ENCODE measurements at regions not wholly inside any gene's neighbourhood (a gene's known extent, or its start where the extent isn't known, plus 50 kb on each side); places are given as distances from the start of the nearest gene placed in this dataset.

GRCh38 chr5:68519143-68519542 is 303.6 kb downstream of the PIK3R1 start (continued):
- no peak for TF ChIP-seq FIP1L1 (IDR thresholded peaks at IDR 0.05; ENCODE audit: low read depth, low read length, poor library complexity, severe bottlenecking)
- TF ChIP-seq SMAD2 (IDR thresholded peaks at IDR 0.05; ENCODE audit: low read depth, low read length): no peak
- no peak for TF ChIP-seq FOXA3 (CRISPR knock-in tag; conservative IDR thresholded peaks at IDR 0.05 in 1 of 2, IDR thresholded peaks at IDR 0.05 in 1 of 2)

DNA sequence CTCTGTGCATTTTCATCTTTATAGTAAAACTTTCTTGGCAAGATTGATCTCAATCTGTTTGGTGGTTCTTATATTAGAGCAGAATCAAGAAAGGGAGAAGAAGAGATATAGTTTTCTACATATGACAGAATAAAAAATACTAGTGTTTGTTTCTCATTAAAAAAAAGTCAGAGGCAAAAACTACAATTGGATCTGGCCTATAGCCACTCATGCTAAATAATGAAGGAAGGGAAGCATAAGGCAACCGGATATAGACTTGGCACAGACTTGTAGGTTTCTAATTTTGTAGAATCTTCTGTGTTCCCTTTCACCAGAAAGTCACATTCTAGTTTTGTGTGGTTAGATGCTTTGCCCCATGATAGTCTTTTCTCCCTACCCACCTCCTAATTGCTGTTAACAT is 306.2 kb downstream of the PIK3R1 start:
- H3K4me3 ChIP-seq: no peak overlapping the region
- 0% methylated on average over 1 of the region's 1 CpG for WGBS (ENCODE audit: insufficient coverage, low coverage, missing lambda C conversion rate)
- no peaks in the 10 kb centered on the region for H3K36me3 ChIP-seq (ENCODE audit: control insufficient read depth, insufficient read depth, low read length)
- ATAC-seq: no peak
- ChIA-PET POLR2A (no interaction called here), CTCF (ENCODE audit: low intra/inter-chr PET ratio) (no interaction called here)
- DNase-seq (ENCODE audit: extremely low read depth in 1 of 4, low spot score in 3 of 4): no peak
- intact Hi-C loops (cut with micrococcal nuclease) (no loop called here), in situ Hi-C loops (cut with MboI) (no loop called here)
- no peak for FAIRE-seq
- H3K4me2 ChIP-seq (ENCODE audit: insufficient read depth, low read length): no peak overlapping the region
- peaks cover 0 to 10% of the 10 kb centered on the region in 2 experiments; a peak in 3 of 5 replicates for H3K27me3 ChIP-seq (ENCODE audit: control insufficient read depth in 2 of 2, insufficient read depth in 2 of 2, low read length in 2 of 2)
- H3K79me2 ChIP-seq (ENCODE audit: control insufficient read depth, insufficient read depth, low read length): no peaks in the 10 kb centered on the region
- H3K4me1 ChIP-seq (replicated peaks in 1 of 2; ENCODE audit: control insufficient read depth in 2 of 2, insufficient read depth in 2 of 2, low read length in 2 of 2): no peaks in the 10 kb centered on the region
- H3K27ac ChIP-seq (ENCODE audit: extremely low read depth, low read depth, low read length): no peak overlapping the region
- H4K20me1 ChIP-seq (replicated peaks; ENCODE audit: control insufficient read depth, insufficient read depth, low read length): no peaks in the 10 kb centered on the region
- no peaks in the 10 kb centered on the region for H3K9me3 ChIP-seq (replicated peaks; ENCODE audit: control insufficient read depth, insufficient read depth, low read depth, low read length)
- no peak overlapping the region for H3K9ac ChIP-seq (ENCODE audit: insufficient read depth in 1 of 2, low read depth in 2 of 2, low read length in 2 of 2)
- H2AFZ ChIP-seq (ENCODE audit: low read depth, low read length): no peak overlapping the region
- no TSS peak for BruUV-seq (replicated peaks)
- H3K9me1 ChIP-seq (ENCODE audit: control insufficient read depth, insufficient read depth, low read length): no peaks in the 10 kb centered on the region
- TF ChIP-seq PHB (CRISPR knock-in tag; IDR thresholded peaks at IDR 0.05) (no peak), STAT6 (CRISPR knock-in tag; IDR thresholded peaks at IDR 0.05) (no peak), ZNF232 (CRISPR knock-in tag; IDR thresholded peaks at IDR 0.05) (no peak), TAL1 (IDR thresholded peaks at IDR 0.05) (no peak), POLR2B (IDR thresholded peaks at IDR 0.05; ENCODE audit: low read depth, partially characterized antibody) (no peak), TRIM24 (IDR thresholded peaks at IDR 0.05) (no peak), HBP1 (CRISPR knock-in tag; IDR thresholded peaks at IDR 0.05) (no peak), RBM34 (IDR thresholded peaks at IDR 0.05; ENCODE audit: borderline replicate concordance, insufficient read depth, low read length) (no peak), RBM22 (IDR thresholded peaks at IDR 0.05; ENCODE audit: low read depth, low read length, poor library complexity, severe bottlenecking) (no peak), NR2C2 (CRISPR knock-in tag; IDR thresholded peaks at IDR 0.05) (no peak), NR2C2 (tag; IDR thresholded peaks at IDR 0.05) (no peak)
- TF ChIP-seq, protein P1, sequence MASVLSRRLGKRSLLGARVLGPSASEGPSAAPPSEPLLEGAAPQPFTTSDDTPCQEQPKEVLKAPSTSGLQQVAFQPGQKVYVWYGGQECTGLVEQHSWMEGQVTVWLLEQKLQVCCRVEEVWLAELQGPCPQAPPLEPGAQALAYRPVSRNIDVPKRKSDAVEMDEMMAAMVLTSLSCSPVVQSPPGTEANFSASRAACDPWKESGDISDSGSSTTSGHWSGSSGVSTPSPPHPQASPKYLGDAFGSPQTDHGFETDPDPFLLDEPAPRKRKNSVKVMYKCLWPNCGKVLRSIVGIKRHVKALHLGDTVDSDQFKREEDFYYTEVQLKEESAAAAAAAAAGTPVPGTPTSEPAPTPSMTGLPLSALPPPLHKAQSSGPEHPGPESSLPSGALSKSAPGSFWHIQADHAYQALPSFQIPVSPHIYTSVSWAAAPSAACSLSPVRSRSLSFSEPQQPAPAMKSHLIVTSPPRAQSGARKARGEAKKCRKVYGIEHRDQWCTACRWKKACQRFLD (CRISPR knock-in tag; IDR thresholded peaks at IDR 0.05): no peak
- TF ChIP-seq, protein P2, sequence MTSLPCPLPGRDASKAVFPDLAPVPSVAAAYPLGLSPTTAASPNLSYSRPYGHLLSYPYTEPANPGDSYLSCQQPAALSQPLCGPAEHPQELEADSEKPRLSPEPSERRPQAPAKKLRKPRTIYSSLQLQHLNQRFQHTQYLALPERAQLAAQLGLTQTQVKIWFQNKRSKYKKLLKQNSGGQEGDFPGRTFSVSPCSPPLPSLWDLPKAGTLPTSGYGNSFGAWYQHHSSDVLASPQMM (CRISPR knock-in tag; IDR thresholded peaks at IDR 0.05): no peak

All from K562 (cell line).